Transverse colon (tissue), 4 donors: ENCODE measurements at regions not wholly inside any gene's neighbourhood (a gene's known extent, or its start where the extent isn't known, plus 50 kb on each side); places are given as distances from the start of the nearest gene placed in this dataset.

Source experiments
- DNase-seq: peaks from one replicate; pipeline ENCODE4 v3.0.0-alpha.2; 2019
- H3K27ac ChIP-seq, 4 donors: fragments of 200-600 bp; sonication (generic); 2 replicates each; pipeline ENCODE4 v1.5.1; 2016 to 2018; ENCODE audit warnings: inconsistent platforms in 4 of 4
- H3K27me3 ChIP-seq: fragments of 200-600 bp; sonication (generic); 2 replicates; pipeline ENCODE4 v1.5.1; 2017; ENCODE audit warnings: inconsistent platforms
- H3K36me3 ChIP-seq, 4 donors: fragments of 200-600 bp; sonication (generic); 2 replicates each; pipeline ENCODE4 v1.5.1; 2017 to 2019; ENCODE audit warnings: inconsistent platforms in 4 of 4
- H3K4me1 ChIP-seq, 4 donors: fragments of 200-600 bp; sonication (generic); 2 replicates each; pipeline ENCODE4 v1.5.1; 2017 to 2020; ENCODE audit warnings: inconsistent platforms in 4 of 4
- H3K4me3 ChIP-seq, 4 donors: fragments of 200-600 bp; sonication (generic); 1 replicate in 1 of 4; 2 replicates in 3 of 4; pipeline versions ENCODE4 v1.5.1 to v1.6.1; 2017 to 2019; ENCODE audit warnings: inconsistent platforms in 4 of 4
- H3K9me3 ChIP-seq, 2 donors: fragments of 200-600 bp; sonication (generic); 2 replicates each; pipeline ENCODE4 v1.5.1; 2017 to 2019; ENCODE audit warnings: inconsistent platforms in 2 of 2
- CTCF ChIP-seq, 5 experiments: fragments of 200-600 bp in 3 of 5; fragments of 450-650 bp in 2 of 5; sonication (generic) in 3 of 5; IDR thresholded peaks; 1 replicate in 2 of 5; 2 replicates in 3 of 5; pipeline ENCODE4 v1.5.1; 2016 to 2017; ENCODE audit warnings: antibody characterized with exemption in 5 of 5, inconsistent platforms in 3 of 5, mild to moderate bottlenecking in 2 of 5, moderate library complexity in 1 of 5
- EP300 ChIP-seq: sonication (generic); formaldehyde crosslinking; IDR thresholded peaks from one replicate; pipeline ENCODE4 v1.6.1; 2017; ENCODE audit warnings: antibody characterized with exemption, low read depth
- POLR2A ChIP-seq: fragments of 450-650 bp; IDR thresholded peaks from one replicate; pipeline ENCODE4 v1.6.1; 2016; ENCODE audit warnings: antibody characterized with exemption, mild to moderate bottlenecking, moderate library complexity
- POLR2AphosphoS5 ChIP-seq, 3 donors: sonication (generic); formaldehyde crosslinking; IDR thresholded peaks; one replicate each; pipeline ENCODE4 v1.6.1; 2016; ENCODE audit warnings: antibody characterized with exemption in 3 of 3
- WGBS, 2 donors: methylation state at CpG; one replicate each; pipeline ENCODE4 v1.1.5; 2018; ENCODE audit warnings: low coverage in 1 of 2; 5-methylcytosine and 5-hydroxymethylcytosine counted together
- in situ Hi-C, 4 donors: fragments of 200-750 bp; cut with MboI; loops; one replicate each; pipeline versions ENCODE4 v1.15.0 to v1.15.1; 2017; ENCODE audit warnings: low sequenced_read_pairs in 3 of 4, low pct_ligation_motif_present in 1 of 4, low pct_unique_long_range_greater_than_20kb in 1 of 4
- intact Hi-C: fragments of 100-400 bp; cut with DNase I; formaldehyde crosslinking; loops from one replicate; pipeline ENCODE4 v1.15.1; 2023; ENCODE audit warnings: low total_unique reads

GRCh38 chr3:10674578-10674977 is 141.4 kb upstream of the SLC6A11 start:
- no peaks in the 10 kb centered on the region for H3K9me3 ChIP-seq
- H3K27ac ChIP-seq: no peak overlapping the region
- WGBS, 2 donors: 60 to 66% methylated on average over 3 of the region's 3 CpGs
- H3K27me3 ChIP-seq: peaks cover 6% of the 10 kb centered on the region
- no peak overlapping the region for H3K4me3 ChIP-seq
- intact Hi-C loops: no loop called here
- no peaks in the 10 kb centered on the region for H3K36me3 ChIP-seq
- TF ChIP-seq EP300 (no peak), CTCF (IDR thresholded peaks at IDR 0.05) (no peak), POLR2A (no peak), POLR2AphosphoS5 (IDR thresholded peaks at IDR 0.05) (no peak)
- in situ Hi-C loops: no loop called here
- no peak for DNase-seq
- H3K4me1 ChIP-seq: no peaks in the 10 kb centered on the region

GRCh38 chr3:10676905-10677304 is 139.1 kb upstream of the SLC6A11 start:
- intact Hi-C loops: no loop called here
- Histone ChIP-seq H3K9me3 (no peaks in the 10 kb centered on the region), H3K27me3 (peaks cover 6% of the 10 kb centered on the region), H3K4me1 (no peaks in the 10 kb centered on the region), H3K36me3 (no peaks in the 10 kb centered on the region), H3K4me3 (no peak overlapping the region), H3K27ac (no peak overlapping the region)
- TF ChIP-seq POLR2AphosphoS5 (IDR thresholded peaks at IDR 0.05): no peak
- no peak for TF ChIP-seq EP300
- TF ChIP-seq POLR2A: no peak
- TF ChIP-seq CTCF (IDR thresholded peaks at IDR 0.05): no peak
- DNase-seq: no peak
- in situ Hi-C loops: no loop called here
- WGBS, 2 donors: 43% methylated on average over 1 of the region's 1 CpG; no CpG with 5 or more reads in 1 of the 2 donors

- Histone ChIP-seq H3K27ac (no peak overlapping the region), H3K4me3 (no peak overlapping the region), H3K36me3 (no peaks in the 10 kb centered on the region), H3K4me1 (no peaks in the 10 kb centered on the region), H3K27me3 (peaks cover 6% of the 10 kb centered on the region), H3K9me3 (no peaks in the 10 kb centered on the region)
- WGBS, 2 donors: 50 to 51% methylated on average over 1 to 2 of the region's 2 CpGs
- intact Hi-C loops: no loop called here
- in situ Hi-C loops: no loop called here
- no peak for TF ChIP-seq POLR2A
- TF ChIP-seq CTCF (IDR thresholded peaks at IDR 0.05): no peak
- TF ChIP-seq POLR2AphosphoS5 (IDR thresholded peaks at IDR 0.05): no peak
- TF ChIP-seq EP300: no peak
- DNase-seq: no peak
Observed at GRCh38 chr3:10678796-10679376, 137.1 kb upstream of the SLC6A11 start.

- in situ Hi-C loops (no loop called here), intact Hi-C loops (no loop called here)
- peaks cover 6% of the 10 kb centered on the region for H3K27me3 ChIP-seq
- no peaks in the 10 kb centered on the region for H3K9me3 ChIP-seq
- H3K4me3 ChIP-seq: no peak overlapping the region
- H3K36me3 ChIP-seq: no peaks in the 10 kb centered on the region
- no peaks in the 10 kb centered on the region for H3K4me1 ChIP-seq
- DNase-seq: no peak
- TF ChIP-seq POLR2A (no peak), POLR2AphosphoS5 (IDR thresholded peaks at IDR 0.05) (no peak), CTCF (IDR thresholded peaks at IDR 0.05) (no peak), EP300 (no peak)
- WGBS, 2 donors: 84 to 91% methylated on average over 4 to 7 of the region's 7 CpGs
- no peak overlapping the region for H3K27ac ChIP-seq
Observed at GRCh38 chr3:10680796-10681195, 135.2 kb upstream of the SLC6A11 start.
